Neuronal stem cell (in vitro differentiated cells): ENCODE measurements at regions not wholly inside any gene's neighbourhood (a gene's known extent, or its start where the extent isn't known, plus 50 kb on each side); places are given as distances from the start of the nearest gene placed in this dataset.

ENCODE experiments used
- DNase-seq: peaks from one replicate; pipeline ENCODE4 v3.0.0-alpha.2; 2013; ENCODE audit warnings: low spot score
- H2AFZ ChIP-seq: one replicate; pipeline ENCODE4 v1.6.1; 2013; ENCODE audit warnings: mild to moderate bottlenecking, low read length, inconsistent platforms
- H2AK5ac ChIP-seq: 2 replicates; pipeline ENCODE4 v1.6.1; 2013; ENCODE audit warnings: low read depth, mild to moderate bottlenecking, inconsistent platforms, low read length, moderate library complexity, mixed read lengths
- H2BK120ac ChIP-seq: 2 replicates; pipeline ENCODE4 v1.6.1; 2013; ENCODE audit warnings: low read depth, mild to moderate bottlenecking, inconsistent platforms, low read length, moderate library complexity, mixed read lengths
- H2BK12ac ChIP-seq: one replicate; pipeline ENCODE4 v1.6.1; 2013; ENCODE audit warnings: low read length, inconsistent platforms
- H2BK15ac ChIP-seq: 2 replicates; pipeline ENCODE4 v1.6.1; 2013; ENCODE audit warnings: mild to moderate bottlenecking, low read length, inconsistent platforms, mixed read lengths
- H2BK5ac ChIP-seq: one replicate; pipeline ENCODE4 v1.6.1; 2013; ENCODE audit warnings: inconsistent platforms, mild to moderate bottlenecking, low read length, moderate library complexity
- H3K14ac ChIP-seq: one replicate; pipeline ENCODE4 v1.6.1; 2013; ENCODE audit warnings: low read length, inconsistent platforms
- H3K18ac ChIP-seq: 2 replicates; pipeline ENCODE4 v1.6.1; 2013; ENCODE audit warnings: low read length, inconsistent platforms
- H3K23ac ChIP-seq: 2 replicates; pipeline ENCODE4 v1.6.1; 2013; ENCODE audit warnings: low read depth, mild to moderate bottlenecking, mixed read lengths, low read length, inconsistent platforms; ENCODE audit not compliant: poor library complexity
- H3K27ac ChIP-seq: replicated peaks from 3 replicates; pipeline ENCODE4 v1.5.1; 2013; ENCODE audit warnings: low read length, inconsistent platforms
- H3K27me3 ChIP-seq, 3 experiments: 2 replicates each; pipeline ENCODE4 v1.6.1; 2013; ENCODE audit warnings: low read length in 3 of 3, mild to moderate bottlenecking in 2 of 3, inconsistent platforms in 1 of 3, low read depth in 1 of 3, mixed read lengths in 1 of 3, moderate library complexity in 1 of 3; ENCODE audit not compliant: control insufficient read depth in 3 of 3, insufficient read depth in 3 of 3
- H3K36me3 ChIP-seq, 2 donors: replicated peaks in 1 of 2; 2 replicates each; pipeline ENCODE4 v1.6.1; 2013; ENCODE audit warnings: low read length in 2 of 2; ENCODE audit not compliant: control insufficient read depth in 2 of 2, insufficient read depth in 2 of 2
- H3K4ac ChIP-seq: 2 replicates; pipeline ENCODE4 v1.6.1; 2013; ENCODE audit warnings: inconsistent platforms, mild to moderate bottlenecking, low read length, moderate library complexity
- H3K4me1 ChIP-seq, 2 donors: 1 replicate in 1 of 2; 2 replicates in 1 of 2; pipeline ENCODE4 v1.6.1; 2013; ENCODE audit warnings: low read length in 2 of 2, low read depth in 1 of 2; ENCODE audit not compliant: control insufficient read depth in 2 of 2, insufficient read depth in 1 of 2
- H3K4me2 ChIP-seq: one replicate; pipeline ENCODE4 v1.6.1; 2013; ENCODE audit warnings: mild to moderate bottlenecking, low read length, inconsistent platforms; ENCODE audit not compliant: insufficient read depth, poor library complexity, severe bottlenecking
- H3K4me3 ChIP-seq, 2 donors: 2 replicates each; pipeline ENCODE4 v1.5.1; 2013; ENCODE audit warnings: low read length in 2 of 2, mild to moderate bottlenecking in 2 of 2, inconsistent platforms in 1 of 2, moderate library complexity in 1 of 2
- H3K79me1 ChIP-seq: one replicate; pipeline ENCODE4 v1.6.1; 2013; ENCODE audit warnings: low read depth, mild to moderate bottlenecking, inconsistent platforms, low read length, moderate library complexity
- H3K9ac ChIP-seq: one replicate; pipeline ENCODE4 v1.6.1; 2013; ENCODE audit warnings: mild to moderate bottlenecking, low read depth, low read length, inconsistent platforms; ENCODE audit not compliant: poor library complexity
- H3K9me3 ChIP-seq, 2 donors: replicated peaks in 1 of 2; 2 replicates each; pipeline versions ENCODE3 to v1.6.1; 2013; ENCODE audit warnings: low read length in 2 of 2, mild to moderate bottlenecking in 2 of 2, inconsistent platforms in 1 of 2, low read depth in 1 of 2, mixed read lengths in 1 of 2, moderate library complexity in 1 of 2; ENCODE audit not compliant: control insufficient read depth in 2 of 2, insufficient read depth in 1 of 2
- H4K8ac ChIP-seq: one replicate; pipeline ENCODE4 v1.6.1; 2013; ENCODE audit warnings: low read depth, mild to moderate bottlenecking, inconsistent platforms, low read length, moderate library complexity
- H4K91ac ChIP-seq: one replicate; pipeline ENCODE4 v1.6.1; 2013; ENCODE audit warnings: low read length, low read depth, mild to moderate bottlenecking, inconsistent platforms; ENCODE audit not compliant: poor library complexity
- WGBS, 2 donors: extraction: QIAGEN DNeasy Blood & Tissue Kit; methylation state at CpG; one replicate each; pipeline ENCODE4 v1.1.7; 2013; ENCODE audit warnings: missing lambda C conversion rate in 2 of 2, mixed read lengths in 1 of 2; ENCODE audit not compliant: insufficient read length in 2 of 2, insufficient replicate concordance in 1 of 2; ENCODE audit errors: extremely low coverage in 2 of 2; 5-methylcytosine and 5-hydroxymethylcytosine counted together

DNA sequence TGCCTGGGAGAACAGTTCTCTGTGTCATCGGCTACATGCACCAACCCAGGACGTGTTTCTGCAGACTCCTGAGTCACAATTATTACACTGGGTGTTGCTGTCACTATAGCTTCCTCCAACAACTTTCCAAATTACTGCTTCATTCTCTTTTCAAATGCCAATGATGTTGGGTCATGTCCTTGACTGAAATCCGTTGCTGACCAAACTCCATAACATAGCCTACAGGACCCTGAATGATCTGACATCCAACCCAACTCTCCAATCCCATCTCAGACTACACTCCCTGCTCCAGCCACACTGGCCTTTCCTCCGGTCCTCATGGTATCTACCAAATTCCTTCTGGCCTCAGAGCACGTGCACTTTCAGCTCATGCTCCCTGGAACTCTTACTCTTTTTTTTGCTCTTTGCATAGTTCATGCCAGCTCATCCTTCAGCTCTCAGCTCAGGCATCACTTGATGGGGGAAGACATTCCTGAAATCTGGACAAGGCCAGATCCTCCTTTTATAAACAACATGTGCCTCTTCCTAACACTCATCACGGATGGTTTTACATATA is 108.8 kb upstream of the PTPRG start:
- no peak overlapping the region for H2BK120ac ChIP-seq
- no peak for DNase-seq

DNA sequence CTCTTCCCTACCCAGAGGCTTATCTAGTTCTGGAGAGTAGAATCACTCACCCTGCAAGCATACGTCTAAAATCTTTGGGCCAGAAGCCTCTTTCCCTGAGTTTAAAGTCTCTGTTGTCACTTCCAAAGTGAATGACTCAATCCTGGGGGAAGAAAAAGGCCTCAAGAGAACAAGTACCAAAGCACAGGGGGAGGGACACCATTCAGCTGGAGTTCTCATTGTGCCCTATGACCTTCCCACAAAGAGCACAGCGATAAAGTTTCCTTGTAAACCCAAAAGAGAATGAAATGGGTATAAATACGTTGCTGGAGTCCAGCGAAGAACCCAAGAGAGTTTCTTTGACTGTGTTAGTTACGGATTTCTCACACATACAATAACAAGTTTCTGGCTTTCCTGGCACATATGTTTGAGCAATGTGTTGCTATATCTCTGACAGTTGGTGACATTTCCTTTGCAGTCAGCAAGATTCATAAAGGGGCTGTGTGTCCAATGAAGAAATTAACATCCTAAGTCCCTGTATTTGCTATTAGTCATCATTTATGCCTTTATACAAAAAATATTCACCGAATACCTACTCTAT is 107.3 kb upstream of the PTPRG start:
- no peak overlapping the region for H2AFZ ChIP-seq
- H3K9me3 ChIP-seq, result no peaks in the 10 kb centered on the region
- no peak overlapping the region for H3K14ac ChIP-seq
- H4K91ac ChIP-seq, result no peak overlapping the region
- H2BK5ac ChIP-seq, result no peak overlapping the region
- H2AK5ac ChIP-seq, result no peak overlapping the region
- no peaks in the 10 kb centered on the region for H3K79me1 ChIP-seq
- H4K8ac ChIP-seq, result no peak overlapping the region
- no CpG with 5 or more reads among the region's 6 CpGs for WGBS, 2 donors
- H2BK120ac ChIP-seq, result no peak overlapping the region
- H3K36me3 ChIP-seq, result no peaks in the 10 kb centered on the region
- no peak overlapping the region for H2BK12ac ChIP-seq
- H3K18ac ChIP-seq, result no peak overlapping the region
- H3K23ac ChIP-seq, result no peak overlapping the region
- H3K27me3 ChIP-seq, result peaks cover 0 to 55% (median 0%) of the 10 kb centered on the region in 3 experiments
- H2BK15ac ChIP-seq, result no peak overlapping the region
- peak; percentile 76 for DNase-seq
- H3K4me1 ChIP-seq, result peaks cover 5 to 11% of the 10 kb centered on the region in 2 donors
- H3K4ac ChIP-seq, result no peak overlapping the region
- H3K9ac ChIP-seq, result no peak overlapping the region
- H3K4me2 ChIP-seq, result peak overlapping the region; percentile 29
- H3K4me3 ChIP-seq, result no peak overlapping the region
- peak overlapping the region; percentile 56 for H3K27ac ChIP-seq

More for the DNA sequence above, 108.8 kb upstream of the PTPRG start:
- no peak overlapping the region for H2AFZ ChIP-seq
- H2BK5ac ChIP-seq, result no peak overlapping the region
- H3K27ac ChIP-seq, result no peak overlapping the region
- H3K4ac ChIP-seq, result no peak overlapping the region
- peaks cover 5 to 11% of the 10 kb centered on the region in 2 donors for H3K4me1 ChIP-seq
- H2BK12ac ChIP-seq, result no peak overlapping the region
- no peaks in the 10 kb centered on the region for H3K79me1 ChIP-seq
- no peak overlapping the region for H4K91ac ChIP-seq
- no peak overlapping the region for H3K18ac ChIP-seq
- no peaks in the 10 kb centered on the region for H3K9me3 ChIP-seq
- H3K23ac ChIP-seq, result no peak overlapping the region
- no peak overlapping the region for H3K14ac ChIP-seq
- no peak overlapping the region for H3K4me2 ChIP-seq
- H2BK15ac ChIP-seq, result no peak overlapping the region
- no peak overlapping the region for H4K8ac ChIP-seq
- H3K9ac ChIP-seq, result no peak overlapping the region
- H2AK5ac ChIP-seq, result no peak overlapping the region
- H3K27me3 ChIP-seq, result peaks cover 0 to 53% (median 0%) of the 10 kb centered on the region in 3 experiments
- no peak overlapping the region for H3K4me3 ChIP-seq
- no peaks in the 10 kb centered on the region for H3K36me3 ChIP-seq
- no CpG with 5 or more reads among the region's 6 CpGs for WGBS, 2 donors

DNA sequence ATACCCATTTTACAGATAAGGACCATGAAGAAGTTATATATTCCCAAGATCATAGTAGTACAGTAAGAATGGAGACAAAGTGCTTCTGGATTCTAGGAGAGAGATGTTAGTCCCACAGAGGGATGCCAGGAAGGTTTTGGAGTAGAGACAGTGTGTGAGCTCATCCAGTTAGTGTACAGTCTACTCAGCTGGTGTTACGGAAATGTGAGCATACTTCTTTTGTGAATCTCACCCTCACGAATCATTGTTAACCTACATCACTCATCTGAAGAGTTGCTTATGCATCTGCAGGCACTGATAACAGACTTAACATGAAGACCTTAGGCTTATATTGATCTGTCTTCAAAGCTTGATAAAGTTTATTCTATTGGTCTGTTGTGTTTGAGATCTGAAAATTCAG is 106.6 kb upstream of the PTPRG start:
- no peak overlapping the region for H2AFZ ChIP-seq

DNA sequence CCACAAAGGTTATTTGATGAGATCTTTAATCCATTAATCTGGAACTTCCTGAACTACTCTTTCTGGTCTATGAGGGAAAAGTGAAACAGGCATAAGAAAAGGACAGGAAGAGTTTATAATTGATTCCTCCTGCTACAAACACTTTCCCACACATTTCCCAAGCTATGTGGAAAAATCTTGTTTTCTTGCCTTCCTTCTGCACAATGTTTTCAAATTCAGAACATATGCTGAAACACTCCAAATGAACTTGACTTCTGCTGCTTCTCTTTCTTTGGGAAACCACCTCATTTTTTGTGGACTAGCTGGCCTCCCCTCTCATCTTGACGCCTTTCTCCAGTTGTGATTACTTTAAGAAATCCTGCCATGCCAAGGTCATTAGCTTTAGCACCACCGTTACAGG is 100.7 kb upstream of the PTPRG start:
- Histone ChIP-seq H2BK120ac (no peak overlapping the region), H3K4me1 (no peaks in the 10 kb centered on the region), H3K4me2 (no peak overlapping the region), H2AFZ (no peak overlapping the region), H3K27ac (no peak overlapping the region), H2BK12ac (no peak overlapping the region), H3K14ac (no peak overlapping the region), H3K23ac (no peak overlapping the region), H3K27me3 (peaks cover 0 to 47% (median 0%) of the 10 kb centered on the region in 3 experiments), H3K18ac (no peak overlapping the region), H3K9me3 (no peaks in the 10 kb centered on the region), H2BK5ac (no peak overlapping the region), H3K4ac (no peak overlapping the region), H3K36me3 (no peaks in the 10 kb centered on the region), H4K8ac (no peak overlapping the region), H3K4me3 (no peak overlapping the region), H2AK5ac (no peak overlapping the region), H2BK15ac (no peak overlapping the region), H4K91ac (no peak overlapping the region), H3K9ac (no peak overlapping the region), H3K79me1 (no peaks in the 10 kb centered on the region)
- no CpG with 5 or more reads among the region's 2 CpGs for WGBS, 2 donors
- no peak for DNase-seq

More for the DNA sequence above, 106.6 kb upstream of the PTPRG start:
- Histone ChIP-seq H3K4me3 (no peak overlapping the region), H3K36me3 (no peaks in the 10 kb centered on the region), H3K4ac (no peak overlapping the region), H3K9ac (no peak overlapping the region), H2BK15ac (no peak overlapping the region), H2AK5ac (no peak overlapping the region), H4K8ac (no peak overlapping the region), H3K23ac (no peak overlapping the region), H4K91ac (no peak overlapping the region), H3K9me3 (no peaks in the 10 kb centered on the region), H3K18ac (no peak overlapping the region), H3K14ac (no peak overlapping the region), H3K4me1 (peaks cover 5 to 11% of the 10 kb centered on the region in 2 donors), H2BK5ac (no peak overlapping the region), H2BK120ac (no peak overlapping the region), H3K27ac (no peak overlapping the region), H3K79me1 (no peaks in the 10 kb centered on the region), H3K27me3 (peaks cover 0 to 55% (median 0%) of the 10 kb centered on the region in 3 experiments), H2BK12ac (no peak overlapping the region), H3K4me2 (no peak overlapping the region)
- no peak for DNase-seq
- no CpG with 5 or more reads among the region's 2 CpGs for WGBS, 2 donors
